Stomach (tissue), 4 donors: ENCODE measurements at regions not wholly inside any gene's neighbourhood (a gene's known extent, or its start where the extent isn't known, plus 50 kb on each side); places are given as distances from the start of the nearest gene placed in this dataset.

Source experiments
- POLR2A ChIP-seq, 4 donors: fragments of 450-650 bp; IDR thresholded peaks; one replicate each; pipeline ENCODE4 v1.6.1; 2016; ENCODE audit warnings: antibody characterized with exemption in 4 of 4, control low read depth in 2 of 4, mild to moderate bottlenecking in 1 of 4, moderate library complexity in 1 of 4
- TF ChIP-seq, protein P1 (sequence below), 7 experiments: fragments of 450-650 bp in 4 of 7; fragments of 200-600 bp in 3 of 7; sonication (generic) in 3 of 7; IDR thresholded peaks; one replicate each; pipeline ENCODE4 v1.5.1; 2016 to 2019; ENCODE audit warnings: antibody characterized with exemption in 7 of 7, control low read depth in 2 of 7, mild to moderate bottlenecking in 1 of 7

DNA sequence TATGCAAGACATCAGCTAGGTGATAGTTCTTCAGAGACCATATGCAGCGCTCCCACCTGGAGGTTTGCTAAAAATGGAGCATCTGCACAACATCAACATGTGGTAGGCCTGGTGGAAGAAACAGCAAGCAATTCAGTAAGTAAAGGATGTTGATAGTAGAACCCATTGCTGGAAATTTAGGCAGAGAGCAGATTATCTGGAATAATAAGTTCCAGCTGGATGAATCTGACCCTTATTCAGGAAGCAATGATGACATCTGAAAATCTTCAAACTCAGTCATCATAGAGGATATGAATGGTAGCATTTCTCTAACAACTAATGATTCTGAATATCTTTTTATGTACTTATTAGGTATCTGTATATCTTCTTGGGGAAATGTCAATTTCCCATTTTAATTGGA is 225.2 kb upstream of the ANO3 start:
- TF ChIP-seq, protein P1, sequence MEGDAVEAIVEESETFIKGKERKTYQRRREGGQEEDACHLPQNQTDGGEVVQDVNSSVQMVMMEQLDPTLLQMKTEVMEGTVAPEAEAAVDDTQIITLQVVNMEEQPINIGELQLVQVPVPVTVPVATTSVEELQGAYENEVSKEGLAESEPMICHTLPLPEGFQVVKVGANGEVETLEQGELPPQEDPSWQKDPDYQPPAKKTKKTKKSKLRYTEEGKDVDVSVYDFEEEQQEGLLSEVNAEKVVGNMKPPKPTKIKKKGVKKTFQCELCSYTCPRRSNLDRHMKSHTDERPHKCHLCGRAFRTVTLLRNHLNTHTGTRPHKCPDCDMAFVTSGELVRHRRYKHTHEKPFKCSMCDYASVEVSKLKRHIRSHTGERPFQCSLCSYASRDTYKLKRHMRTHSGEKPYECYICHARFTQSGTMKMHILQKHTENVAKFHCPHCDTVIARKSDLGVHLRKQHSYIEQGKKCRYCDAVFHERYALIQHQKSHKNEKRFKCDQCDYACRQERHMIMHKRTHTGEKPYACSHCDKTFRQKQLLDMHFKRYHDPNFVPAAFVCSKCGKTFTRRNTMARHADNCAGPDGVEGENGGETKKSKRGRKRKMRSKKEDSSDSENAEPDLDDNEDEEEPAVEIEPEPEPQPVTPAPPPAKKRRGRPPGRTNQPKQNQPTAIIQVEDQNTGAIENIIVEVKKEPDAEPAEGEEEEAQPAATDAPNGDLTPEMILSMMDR (IDR thresholded peaks at IDR 0.05), result no peak
- TF ChIP-seq POLR2A (IDR thresholded peaks at IDR 0.05), result no peak
